ENCODE measurements at regions not wholly inside any gene's neighbourhood (a gene's known extent, or its start where the extent isn't known, plus 50 kb on each side); places are given as distances from the start of the nearest gene placed in this dataset.

GRCh38 chr2:133732059-133732458 is 163.8 kb upstream of the NCKAP5 start:
- no peak for ATAC-seq
- no peak for TF ChIP-seq ISL1 (CRISPR knock-in tag; IDR thresholded peaks at IDR 0.05)

- TF ChIP-seq OSR1 (CRISPR knock-in tag; IDR thresholded peaks at IDR 0.05) (no peak), CREB5 (CRISPR knock-in tag; IDR thresholded peaks at IDR 0.05; ENCODE audit: low read depth) (no peak), ZNF565 (CRISPR knock-in tag; conservative IDR thresholded peaks at IDR 0.05; ENCODE audit: low read depth) (no peak), BACH2 (CRISPR knock-in tag; IDR thresholded peaks at IDR 0.05; ENCODE audit: borderline replicate concordance) (no peak), CSDC2 (CRISPR knock-in tag; IDR thresholded peaks at IDR 0.05) (no peak), ZNF70 (CRISPR knock-in tag; IDR thresholded peaks at IDR 0.05) (no peak), ZFP30 (CRISPR knock-in tag; IDR thresholded peaks at IDR 0.05) (no peak), PPARA (CRISPR knock-in tag; IDR thresholded peaks at IDR 0.05; ENCODE audit: borderline replicate concordance) (no peak), CSRNP3 (CRISPR knock-in tag; IDR thresholded peaks at IDR 0.05) (no peak), ZC3H10 (CRISPR knock-in tag; IDR thresholded peaks at IDR 0.05) (no peak), ISL1 (CRISPR knock-in tag; IDR thresholded peaks at IDR 0.05) (no peak), POU6F1 (CRISPR knock-in tag; IDR thresholded peaks at IDR 0.05; ENCODE audit: borderline replicate concordance, low read depth) (no peak), ESRRG (CRISPR knock-in tag; IDR thresholded peaks at IDR 0.05) (no peak), RARB (CRISPR knock-in tag; IDR thresholded peaks at IDR 0.05) (no peak), GLIS3 (CRISPR knock-in tag; IDR thresholded peaks at IDR 0.05) (no peak), TSHZ2 (CRISPR knock-in tag; IDR thresholded peaks at IDR 0.05) (no peak), TOX (CRISPR knock-in tag; IDR thresholded peaks at IDR 0.05; ENCODE audit: borderline replicate concordance) (no peak), ARNTL (CRISPR knock-in tag; IDR thresholded peaks at IDR 0.05; ENCODE audit: borderline replicate concordance, low read depth) (no peak), ZNF8 (CRISPR knock-in tag; IDR thresholded peaks at IDR 0.05) (no peak)
- no peak for ATAC-seq
Measured at GRCh38 chr2:133732982-133733900, 165.0 kb upstream of the NCKAP5 start.

- no peak for TF ChIP-seq PATZ1 (CRISPR knock-in tag; IDR thresholded peaks at IDR 0.05; ENCODE audit: borderline replicate concordance)
- no peak for TF ChIP-seq SNAI2 (CRISPR knock-in tag; IDR thresholded peaks at IDR 0.05)
- no peak for TF ChIP-seq CSDC2 (CRISPR knock-in tag; IDR thresholded peaks at IDR 0.05)
- no peak for TF ChIP-seq GLIS3 (CRISPR knock-in tag; IDR thresholded peaks at IDR 0.05)
- no peak for TF ChIP-seq OSR1 (CRISPR knock-in tag; IDR thresholded peaks at IDR 0.05)
- TF ChIP-seq ZFP30 (CRISPR knock-in tag; IDR thresholded peaks at IDR 0.05), result no peak
- no peak for TF ChIP-seq TCF4 (CRISPR knock-in tag; IDR thresholded peaks at IDR 0.05; ENCODE audit: borderline replicate concordance)
- no peak for ATAC-seq
Measured at GRCh38 chr2:133733901-133734255, 165.6 kb upstream of the NCKAP5 start.

Data from SK-N-SH treated with all-trans-retinoic acid at 6 μM for 48 hours (cell line).